ENCODE measurements at regions not wholly inside any gene's neighbourhood (a gene's known extent, or its start where the extent isn't known, plus 50 kb on each side); places are given as distances from the start of the nearest gene placed in this dataset.

DNA sequence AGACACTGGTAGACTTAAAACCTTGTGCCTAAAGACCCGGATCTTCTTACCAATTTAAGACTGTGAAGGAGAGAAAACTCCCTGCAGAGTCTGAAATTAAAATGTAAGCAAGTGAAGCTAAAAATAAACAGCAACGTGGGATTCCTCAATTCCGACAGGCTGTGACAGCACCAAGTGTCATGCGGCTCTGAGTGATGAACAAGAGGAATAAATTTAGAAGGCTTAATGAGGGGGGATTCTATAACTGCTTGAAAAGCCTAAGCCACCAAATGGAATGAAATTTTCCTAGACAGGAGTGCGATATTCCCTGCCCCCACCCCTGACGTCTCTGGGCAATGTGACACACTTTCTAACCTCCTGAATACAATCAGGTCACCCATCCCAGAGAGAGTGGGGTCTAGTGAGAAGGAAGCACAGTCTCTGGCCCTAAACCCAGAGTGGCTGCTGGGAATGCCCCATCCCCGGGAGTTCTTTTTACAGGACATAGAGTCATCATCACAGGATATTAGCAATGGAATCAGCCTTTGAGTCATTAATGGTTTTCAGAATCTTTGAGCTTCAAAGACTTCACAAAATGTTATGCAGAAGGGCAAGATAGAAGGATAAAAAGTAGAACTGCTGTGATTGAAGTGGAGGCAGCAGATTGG is 114.3 kb downstream of the EDEM1 start:
- Histone ChIP-seq H3K36me3 (ENCODE audit: control insufficient read depth, insufficient read depth, low read length) (no peaks in the 10 kb centered on the region), H3K9me3 (ENCODE audit: control insufficient read depth, insufficient read depth, low read length) (no peaks in the 10 kb centered on the region), H3K27ac (ENCODE audit: low read depth, low read length) (no peak overlapping the region), H3K4me3 (ENCODE audit: low read depth, low read length) (no peak overlapping the region), H3K4me1 (ENCODE audit: control insufficient read depth, insufficient read depth, low read length) (peaks cover 3% of the 10 kb centered on the region), H3K27me3 (ENCODE audit: control insufficient read depth, insufficient read depth, low read length) (no peaks in the 10 kb centered on the region)
- peak in 2 of 6 donors; percentile 74 to 80 for DNase-seq (ENCODE audit: low read depth in 4 of 6, low spot score in 6 of 6)
- 70% methylated on average over 6 of the region's 7 CpGs for WGBS (ENCODE audit: insufficient coverage)

DNA sequence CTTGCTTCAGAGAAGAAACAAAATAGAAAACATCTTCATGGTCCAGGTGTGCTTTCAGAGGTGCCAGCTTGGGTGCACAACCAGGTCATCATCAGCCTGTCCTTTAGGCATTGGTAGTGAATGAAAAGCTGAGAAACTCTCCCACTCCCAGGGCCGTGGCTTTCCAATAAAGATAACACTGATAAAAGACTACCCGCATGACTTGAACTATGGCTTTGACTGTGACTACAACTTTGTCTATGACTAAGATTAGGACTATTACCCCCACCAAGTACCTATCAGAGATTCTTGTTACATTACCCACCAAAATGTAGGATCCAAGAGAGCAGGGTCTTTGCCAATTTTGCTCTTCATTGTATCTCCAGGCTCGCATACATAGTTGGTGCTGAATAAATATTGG is 115.2 kb downstream of the EDEM1 start:
- Histone ChIP-seq H3K36me3 (ENCODE audit: control insufficient read depth, insufficient read depth, low read length) (no peaks in the 10 kb centered on the region), H3K27me3 (ENCODE audit: control insufficient read depth, insufficient read depth, low read length) (no peaks in the 10 kb centered on the region), H3K4me3 (ENCODE audit: low read depth, low read length) (no peak overlapping the region), H3K27ac (ENCODE audit: low read depth, low read length) (no peak overlapping the region), H3K9me3 (ENCODE audit: control insufficient read depth, insufficient read depth, low read length) (no peaks in the 10 kb centered on the region), H3K4me1 (ENCODE audit: control insufficient read depth, insufficient read depth, low read length) (no peaks in the 10 kb centered on the region)
- no CpG with 5 or more reads among the region's 3 CpGs for WGBS (ENCODE audit: insufficient coverage)
- no peak for DNase-seq (ENCODE audit: low read depth in 4 of 6, low spot score in 6 of 6)

DNA sequence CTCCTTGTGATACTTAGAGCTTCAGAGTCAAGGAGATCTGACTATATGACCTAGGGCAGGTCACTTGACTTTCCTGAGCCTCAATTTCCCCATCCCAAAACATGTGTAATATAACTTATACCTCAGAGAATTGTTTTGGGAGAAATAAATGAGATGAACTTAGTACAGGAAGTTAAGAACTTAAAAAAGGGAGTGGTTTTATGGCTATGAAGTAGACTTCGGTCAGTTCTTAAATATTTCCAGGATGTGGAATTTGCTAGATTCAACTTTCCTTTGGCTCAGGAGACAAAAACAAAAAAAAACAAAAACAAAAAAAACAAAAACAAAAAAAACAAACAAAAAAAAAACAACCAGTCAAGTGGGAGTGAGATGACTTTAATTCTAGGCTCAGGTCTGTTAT is 116.7 kb downstream of the EDEM1 start:
- Histone ChIP-seq H3K9me3 (ENCODE audit: control insufficient read depth, insufficient read depth, low read length) (no peaks in the 10 kb centered on the region), H3K4me1 (ENCODE audit: control insufficient read depth, insufficient read depth, low read length) (no peaks in the 10 kb centered on the region), H3K4me3 (ENCODE audit: low read depth, low read length) (no peak overlapping the region), H3K36me3 (ENCODE audit: control insufficient read depth, insufficient read depth, low read length) (no peaks in the 10 kb centered on the region), H3K27me3 (ENCODE audit: control insufficient read depth, insufficient read depth, low read length) (no peaks in the 10 kb centered on the region), H3K27ac (ENCODE audit: low read depth, low read length) (no peak overlapping the region)
- no CpG with 5 or more reads among the region's 1 CpG for WGBS (ENCODE audit: insufficient coverage)
- DNase-seq (ENCODE audit: low read depth in 4 of 6, low spot score in 6 of 6), result no peak

DNA sequence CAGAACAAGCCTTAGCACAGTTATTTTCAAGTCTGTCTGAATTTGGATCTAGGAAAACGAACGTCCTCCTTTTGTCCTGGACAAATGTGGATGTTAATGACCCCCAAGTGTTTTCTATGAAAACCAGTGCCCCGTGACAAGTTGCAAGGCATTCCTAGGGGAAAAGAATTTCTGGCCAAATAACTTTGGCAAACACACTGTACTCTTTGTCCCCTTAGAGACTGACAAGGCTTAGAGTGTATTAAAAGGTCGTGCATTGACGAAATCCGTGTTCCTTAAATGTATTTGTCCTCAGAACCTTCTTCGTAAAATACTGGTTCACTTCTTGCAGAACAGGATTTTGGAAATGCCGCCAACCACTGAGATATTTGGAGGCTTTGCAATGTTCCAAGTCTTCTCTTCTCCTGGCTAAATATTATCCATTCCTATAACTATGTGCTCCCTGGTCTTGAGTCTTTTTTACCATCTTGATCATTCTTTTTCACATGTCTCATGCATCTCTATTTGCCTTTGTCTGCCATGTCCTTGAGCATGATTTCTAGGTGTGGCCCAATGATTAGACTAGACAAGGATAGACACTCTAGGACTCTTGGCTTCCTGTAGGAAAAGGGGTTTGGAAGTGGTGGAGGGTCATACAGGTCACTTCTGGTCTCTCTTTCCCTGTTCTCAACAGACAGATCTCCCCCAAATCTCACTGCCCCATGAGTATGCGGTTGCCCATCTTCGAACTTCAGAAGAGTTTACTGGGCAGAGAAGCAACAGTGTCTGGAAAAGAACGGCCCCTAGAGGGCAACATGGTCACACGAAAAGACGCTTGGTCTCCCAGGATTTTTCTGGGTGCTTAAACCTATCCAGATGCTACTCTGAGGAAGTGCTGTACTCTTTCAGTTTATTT is 117.5 kb downstream of the EDEM1 start:
- WGBS (ENCODE audit: insufficient coverage), result 35% methylated on average over 11 of the region's 13 CpGs
- no peaks in the 10 kb centered on the region for H3K4me1 ChIP-seq (ENCODE audit: control insufficient read depth, insufficient read depth, low read length)
- H3K9me3 ChIP-seq (ENCODE audit: control insufficient read depth, insufficient read depth, low read length), result no peaks in the 10 kb centered on the region
- H3K36me3 ChIP-seq (ENCODE audit: control insufficient read depth, insufficient read depth, low read length), result no peaks in the 10 kb centered on the region
- H3K4me3 ChIP-seq (ENCODE audit: low read depth, low read length), result no peak overlapping the region
- no peak overlapping the region for H3K27ac ChIP-seq (ENCODE audit: low read depth, low read length)
- peak; percentile 35 to 92 (median 52) for DNase-seq (ENCODE audit: low read depth in 4 of 6, low spot score in 6 of 6)
- H3K27me3 ChIP-seq (ENCODE audit: control insufficient read depth, insufficient read depth, low read length), result no peaks in the 10 kb centered on the region

DNA sequence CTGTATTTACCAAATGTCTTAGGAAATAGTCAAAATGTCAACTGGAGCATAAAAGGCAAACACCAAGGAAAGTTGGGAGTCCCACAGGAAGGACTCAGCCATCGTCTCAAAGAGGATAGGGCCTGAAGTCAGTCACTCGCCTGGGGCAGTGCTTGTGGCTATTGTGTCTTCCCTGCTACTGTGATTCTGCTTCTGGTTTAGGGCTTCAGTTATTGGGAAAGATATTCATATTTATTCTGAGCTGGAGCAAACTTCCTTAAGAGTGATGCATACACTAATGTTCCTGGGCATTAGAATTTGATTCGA is 118.1 kb downstream of the EDEM1 start:
- no peaks in the 10 kb centered on the region for H3K4me1 ChIP-seq (ENCODE audit: control insufficient read depth, insufficient read depth, low read length)
- H3K36me3 ChIP-seq (ENCODE audit: control insufficient read depth, insufficient read depth, low read length), result no peaks in the 10 kb centered on the region
- H3K27me3 ChIP-seq (ENCODE audit: control insufficient read depth, insufficient read depth, low read length), result no peaks in the 10 kb centered on the region
- H3K4me3 ChIP-seq (ENCODE audit: low read depth, low read length), result no peak overlapping the region
- DNase-seq (ENCODE audit: low read depth in 4 of 6, low spot score in 6 of 6), result no peak
- no peaks in the 10 kb centered on the region for H3K9me3 ChIP-seq (ENCODE audit: control insufficient read depth, insufficient read depth, low read length)
- no peak overlapping the region for H3K27ac ChIP-seq (ENCODE audit: low read depth, low read length)
- 67% methylated on average over 1 of the region's 3 CpGs for WGBS (ENCODE audit: insufficient coverage)

DNA sequence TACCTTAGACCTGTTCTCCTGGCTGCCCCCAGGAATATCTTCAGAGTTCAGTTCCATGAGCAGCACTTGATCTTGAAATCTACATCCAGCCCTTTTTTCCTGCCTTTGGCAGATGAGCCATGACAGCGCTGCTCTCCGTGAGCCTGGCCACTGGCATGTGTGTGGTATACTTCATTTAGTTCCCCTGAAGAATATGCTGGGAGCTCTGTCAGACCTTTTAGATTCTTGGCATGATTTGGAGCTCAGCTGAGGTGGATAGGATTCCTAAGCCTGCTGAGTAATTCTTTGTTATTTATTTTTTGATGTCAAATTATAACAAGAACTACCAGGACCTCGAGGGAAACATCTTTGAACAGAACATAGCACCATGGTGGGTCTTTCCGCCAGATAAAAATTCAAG is 121.7 kb downstream of the EDEM1 start:
- no CpG with 5 or more reads among the region's 4 CpGs for WGBS (ENCODE audit: insufficient coverage)
- Histone ChIP-seq H3K4me1 (ENCODE audit: control insufficient read depth, insufficient read depth, low read length) (no peaks in the 10 kb centered on the region), H3K4me3 (ENCODE audit: low read depth, low read length) (no peak overlapping the region), H3K27me3 (ENCODE audit: control insufficient read depth, insufficient read depth, low read length) (no peaks in the 10 kb centered on the region), H3K9me3 (ENCODE audit: control insufficient read depth, insufficient read depth, low read length) (no peaks in the 10 kb centered on the region), H3K36me3 (ENCODE audit: control insufficient read depth, insufficient read depth, low read length) (no peaks in the 10 kb centered on the region), H3K27ac (ENCODE audit: low read depth, low read length) (no peak overlapping the region)
- no peak for DNase-seq (ENCODE audit: low read depth in 4 of 6, low spot score in 6 of 6)

DNA sequence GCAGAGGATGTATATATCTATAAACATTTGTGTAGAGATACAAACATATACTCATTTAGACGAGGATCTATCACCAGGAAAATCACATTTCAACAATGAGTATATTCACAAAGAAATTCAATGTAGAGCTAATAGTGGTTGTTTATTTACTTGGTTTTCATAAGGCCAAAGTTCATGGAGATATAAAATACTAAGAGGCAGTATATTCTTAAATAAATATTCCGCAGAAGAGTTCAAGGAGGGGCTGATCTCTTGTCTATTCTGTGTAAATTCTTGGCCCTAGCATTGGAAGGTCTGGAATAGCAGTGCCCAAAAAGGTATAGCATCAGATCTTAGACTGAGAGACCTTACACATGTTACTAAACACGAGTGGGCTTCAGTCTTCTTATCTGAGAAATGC is 122.1 kb downstream of the EDEM1 start:
- whole genome bisulfite sequencing (ENCODE audit: insufficient coverage), result no CpG with 5 or more reads among the region's 3 CpGs
- H3K4me1 ChIP-seq (ENCODE audit: control insufficient read depth, insufficient read depth, low read length), result no peaks in the 10 kb centered on the region
- H3K27me3 ChIP-seq (ENCODE audit: control insufficient read depth, insufficient read depth, low read length), result no peaks in the 10 kb centered on the region
- DNase-seq (ENCODE audit: low read depth in 4 of 6, low spot score in 6 of 6), result no peak
- no peak overlapping the region for H3K27ac ChIP-seq (ENCODE audit: low read depth, low read length)
- no peaks in the 10 kb centered on the region for H3K36me3 ChIP-seq (ENCODE audit: control insufficient read depth, insufficient read depth, low read length)
- no peak overlapping the region for H3K4me3 ChIP-seq (ENCODE audit: low read depth, low read length)
- no peaks in the 10 kb centered on the region for H3K9me3 ChIP-seq (ENCODE audit: control insufficient read depth, insufficient read depth, low read length)

DNA sequence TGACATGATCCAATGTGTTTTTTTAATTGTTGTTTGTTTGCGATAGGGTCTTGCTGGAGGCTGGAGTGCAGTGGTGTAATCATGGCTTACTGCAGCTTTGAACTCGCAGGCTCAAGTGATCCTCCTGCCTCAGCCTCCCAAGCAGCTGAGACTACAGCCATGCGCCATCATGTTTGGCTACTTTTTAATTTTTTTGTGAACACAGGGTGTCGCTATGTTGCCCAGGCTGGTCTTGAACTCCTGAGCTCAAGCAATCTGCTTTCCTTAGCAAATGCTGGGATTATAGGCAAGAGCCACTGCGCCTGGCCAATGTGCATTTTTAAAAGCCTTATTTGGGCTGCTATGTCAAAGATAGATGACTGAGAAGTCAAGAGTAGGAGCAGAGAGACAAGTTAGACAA is 123.0 kb downstream of the EDEM1 start:
- Histone ChIP-seq H3K27me3 (ENCODE audit: control insufficient read depth, insufficient read depth, low read length) (no peaks in the 10 kb centered on the region), H3K4me1 (ENCODE audit: control insufficient read depth, insufficient read depth, low read length) (no peaks in the 10 kb centered on the region), H3K4me3 (ENCODE audit: low read depth, low read length) (no peak overlapping the region), H3K27ac (ENCODE audit: low read depth, low read length) (no peak overlapping the region), H3K36me3 (ENCODE audit: control insufficient read depth, insufficient read depth, low read length) (no peaks in the 10 kb centered on the region), H3K9me3 (ENCODE audit: control insufficient read depth, insufficient read depth, low read length) (no peaks in the 10 kb centered on the region)
- no peak for DNase-seq (ENCODE audit: low read depth in 4 of 6, low spot score in 6 of 6)
- 96% methylated on average over 5 of the region's 5 CpGs for WGBS (ENCODE audit: insufficient coverage)

DNA sequence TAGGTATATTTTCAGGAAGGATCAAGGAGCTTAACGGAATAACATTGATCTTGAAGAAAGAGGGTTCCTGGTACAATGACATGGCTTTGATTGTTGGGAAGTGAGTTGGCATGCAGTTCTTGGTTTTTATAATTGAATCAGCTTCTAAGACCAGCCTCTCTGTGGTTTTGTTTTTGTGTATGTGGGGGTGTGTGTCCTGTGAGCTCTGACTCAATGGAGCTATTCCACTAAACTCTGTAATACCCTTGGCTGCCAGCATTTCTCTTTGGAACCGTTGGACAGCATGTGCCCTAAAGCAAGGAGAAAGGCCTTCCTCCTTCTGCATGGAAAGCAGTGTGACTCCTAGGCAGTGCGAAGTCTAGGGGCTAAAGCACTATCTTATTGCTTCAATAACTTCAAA is 124.8 kb downstream of the EDEM1 start:
- H3K36me3 ChIP-seq (ENCODE audit: control insufficient read depth, insufficient read depth, low read length), result no peaks in the 10 kb centered on the region
- H3K4me1 ChIP-seq (ENCODE audit: control insufficient read depth, insufficient read depth, low read length), result no peaks in the 10 kb centered on the region
- H3K4me3 ChIP-seq (ENCODE audit: low read depth, low read length), result no peak overlapping the region
- H3K27me3 ChIP-seq (ENCODE audit: control insufficient read depth, insufficient read depth, low read length), result no peaks in the 10 kb centered on the region
- H3K9me3 ChIP-seq (ENCODE audit: control insufficient read depth, insufficient read depth, low read length), result no peaks in the 10 kb centered on the region
- no peak for DNase-seq (ENCODE audit: low read depth in 4 of 6, low spot score in 6 of 6)
- H3K27ac ChIP-seq (ENCODE audit: low read depth, low read length), result no peak overlapping the region
- 96% methylated on average over 2 of the region's 3 CpGs for WGBS (ENCODE audit: insufficient coverage)

DNA sequence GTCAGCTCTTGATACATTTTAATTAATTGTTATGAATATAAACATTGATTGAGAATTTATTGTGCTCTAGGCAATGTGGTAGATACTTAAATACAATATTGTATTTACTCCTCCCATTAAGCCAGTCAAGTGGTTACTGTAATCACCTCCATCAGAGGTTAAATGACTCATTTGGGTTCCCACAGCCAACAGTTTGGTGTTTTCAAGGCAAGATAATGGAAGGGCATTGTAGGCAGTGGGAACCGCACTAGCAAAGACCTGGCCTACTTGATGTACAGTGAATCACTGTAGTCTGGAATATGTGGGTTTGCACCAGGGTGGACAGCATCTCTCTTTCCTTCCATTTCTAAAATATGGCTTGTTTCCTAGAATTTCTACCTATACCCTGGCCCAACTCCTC is 127.4 kb downstream of the EDEM1 start:
- Histone ChIP-seq H3K36me3 (ENCODE audit: control insufficient read depth, insufficient read depth, low read length) (no peaks in the 10 kb centered on the region), H3K27ac (ENCODE audit: low read depth, low read length) (no peak overlapping the region), H3K4me3 (ENCODE audit: low read depth, low read length) (no peak overlapping the region), H3K9me3 (ENCODE audit: control insufficient read depth, insufficient read depth, low read length) (no peaks in the 10 kb centered on the region), H3K27me3 (ENCODE audit: control insufficient read depth, insufficient read depth, low read length) (no peaks in the 10 kb centered on the region), H3K4me1 (ENCODE audit: control insufficient read depth, insufficient read depth, low read length) (no peaks in the 10 kb centered on the region)
- no peak for DNase-seq (ENCODE audit: low read depth in 4 of 6, low spot score in 6 of 6)
- no CpG with 5 or more reads among the region's 1 CpG for WGBS (ENCODE audit: insufficient coverage)
